Stimulated activated naive CD4-positive, alpha-beta T cell treated with Interleukin-2 at 50 U/mL for 16 hours (primary cell): ENCODE measurements at regions not wholly inside any gene's neighbourhood (a gene's known extent, or its start where the extent isn't known, plus 50 kb on each side); places are given as distances from the start of the nearest gene placed in this dataset.

Source experiments
- DNase-seq: peaks from one replicate; lab custom pipeline; 2025; lab: John Stamatoyannopoulos, UW

- no peak for DNase-seq
Measured at GRCh38 chr16:66265556-66266141, 100.8 kb upstream of the CDH5 start.

- no peak for DNase-seq
Measured at GRCh38 chr16:66265048-66265415, 101.5 kb upstream of the CDH5 start.

- no peak for DNase-seq
Measured at GRCh38 chr16:66264311-66265047, 102.0 kb upstream of the CDH5 start.

- no peak for DNase-seq
Measured at GRCh38 chr16:66263973-66264310, 102.5 kb upstream of the CDH5 start.

GRCh38 chr16:66263168-66263972 lies 103.1 kb upstream of the CDH5 start:
- DNase-seq = no peak

GRCh38 chr16:66262253-66263167 lies 104.0 kb upstream of the CDH5 start:
- DNase-seq = no peak

- DNase-seq = no peak
Measured at GRCh38 chr16:66261826-66262225, 104.7 kb upstream of the CDH5 start.

GRCh38 chr16:66260522-66261254 lies 105.8 kb upstream of the CDH5 start:
- DNase-seq = no peak

- DNase-seq = no peak
Measured at GRCh38 chr16:66258916-66259845, 107.3 kb upstream of the CDH5 start.

GRCh38 chr16:66256919-66257318 lies 109.6 kb upstream of the CDH5 start:
- DNase-seq = no peak

GRCh38 chr16:66255647-66256046 lies 110.8 kb upstream of the CDH5 start:
- no peak for DNase-seq

GRCh38 chr16:66254751-66255150 lies 111.7 kb upstream of the CDH5 start:
- DNase-seq = no peak

GRCh38 chr16:66254106-66254505 lies 112.4 kb upstream of the CDH5 start:
- DNase-seq = no peak

- no peak for DNase-seq
Measured at GRCh38 chr16:66251476-66252160, 114.9 kb upstream of the CDH5 start.

- DNase-seq = no peak
Measured at GRCh38 chr16:66250686-66251431, 115.6 kb upstream of the CDH5 start.

GRCh38 chr16:66247516-66248481 lies 118.7 kb upstream of the CDH5 start:
- no peak for DNase-seq

GRCh38 chr16:66245868-66246267 lies 120.6 kb upstream of the CDH5 start:
- no peak for DNase-seq

GRCh38 chr16:66245072-66245471 lies 121.4 kb upstream of the CDH5 start:
- DNase-seq = no peak
